Peyer's patch (tissue), 4 donors: ENCODE measurements at regions not wholly inside any gene's neighbourhood (a gene's known extent, or its start where the extent isn't known, plus 50 kb on each side); places are given as distances from the start of the nearest gene placed in this dataset.

Experiments
- DNase-seq, 3 donors: peaks; one replicate each; pipeline ENCODE4 v3.0.0-alpha.2; 2017 to 2019
- H3K27ac ChIP-seq, 4 donors: fragments of 200-600 bp; sonication (generic); one replicate each; pipeline ENCODE4 v1.5.1; 2016 to 2019
- H3K27me3 ChIP-seq, 2 donors: fragments of 200-600 bp; sonication (generic); one replicate each; pipeline ENCODE4 v1.5.1; 2019
- H3K36me3 ChIP-seq, 3 donors: fragments of 200-600 bp; sonication (generic); one replicate each; pipeline ENCODE4 v1.5.1; 2016 to 2019
- H3K4me1 ChIP-seq, 4 donors: fragments of 200-600 bp; sonication (generic); one replicate each; pipeline ENCODE4 v1.5.1; 2016 to 2019
- H3K4me3 ChIP-seq, 4 donors: fragments of 200-600 bp; sonication (generic); 1 replicate in 3 of 4; 2 replicates in 1 of 4; pipeline ENCODE4 v1.5.1; 2016 to 2019; ENCODE audit warnings: mild to moderate bottlenecking in 1 of 4
- H3K9me3 ChIP-seq, 4 donors: fragments of 200-600 bp; sonication (generic); one replicate each; pipeline ENCODE4 v1.5.1; 2016 to 2019; ENCODE audit warnings: mild to moderate bottlenecking in 1 of 4
- CTCF ChIP-seq, 6 experiments: fragments of 450-650 bp in 4 of 6; fragments of 200-600 bp in 2 of 6; sonication (generic) in 1 of 6; IDR thresholded peaks; one replicate each; pipeline ENCODE4 v1.5.1; 2017 to 2019; ENCODE audit warnings: antibody characterized with exemption in 6 of 6, mild to moderate bottlenecking in 3 of 6, moderate library complexity in 1 of 6
- POLR2A ChIP-seq, 2 donors: fragments of 450-650 bp; IDR thresholded peaks; one replicate each; pipeline ENCODE4 v1.5.1; 2017; ENCODE audit warnings: antibody characterized with exemption in 2 of 2, mild to moderate bottlenecking in 2 of 2, moderate library complexity in 2 of 2

- H3K27me3 ChIP-seq: no peaks in the 10 kb centered on the region
- no peak overlapping the region for H3K4me3 ChIP-seq
- H3K36me3 ChIP-seq: no peaks in the 10 kb centered on the region
- no peak overlapping the region for H3K27ac ChIP-seq
- no peaks in the 10 kb centered on the region for H3K4me1 ChIP-seq
- H3K9me3 ChIP-seq: no peaks in the 10 kb centered on the region
- no peak for DNase-seq
- no peak for TF ChIP-seq POLR2A (IDR thresholded peaks at IDR 0.05)
- TF ChIP-seq CTCF (IDR thresholded peaks at IDR 0.05): no peak
These were observed 80.5 kb upstream of the ALKAL2 start for GRCh38 chr2:368386-368785.

DNA sequence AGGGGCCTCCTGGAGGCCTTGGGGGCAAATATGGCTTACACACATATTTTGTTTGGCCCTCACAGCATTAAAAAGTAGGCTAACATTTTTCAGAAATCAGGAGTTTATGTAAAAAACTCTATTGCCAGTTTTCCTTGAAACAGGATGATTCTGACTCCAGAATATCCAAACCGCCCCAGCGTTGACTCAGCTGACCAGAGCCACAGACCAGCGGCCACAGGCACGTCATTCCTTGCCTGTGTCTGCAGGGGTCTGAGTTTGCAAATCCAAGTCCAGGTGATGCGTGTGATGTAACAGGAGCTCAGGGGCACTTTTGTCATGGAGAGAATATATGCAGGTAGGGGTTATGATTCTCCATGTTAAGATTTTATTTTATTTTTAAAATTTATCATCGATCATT is 79.4 kb upstream of the ALKAL2 start:
- TF ChIP-seq POLR2A (IDR thresholded peaks at IDR 0.05) (no peak), CTCF (IDR thresholded peaks at IDR 0.05) (no peak)
- DNase-seq: no peak
- H3K27me3 ChIP-seq: no peaks in the 10 kb centered on the region
- H3K4me3 ChIP-seq: no peak overlapping the region
- H3K9me3 ChIP-seq: no peaks in the 10 kb centered on the region
- no peaks in the 10 kb centered on the region for H3K4me1 ChIP-seq
- no peaks in the 10 kb centered on the region for H3K36me3 ChIP-seq
- H3K27ac ChIP-seq: no peak overlapping the region

DNA sequence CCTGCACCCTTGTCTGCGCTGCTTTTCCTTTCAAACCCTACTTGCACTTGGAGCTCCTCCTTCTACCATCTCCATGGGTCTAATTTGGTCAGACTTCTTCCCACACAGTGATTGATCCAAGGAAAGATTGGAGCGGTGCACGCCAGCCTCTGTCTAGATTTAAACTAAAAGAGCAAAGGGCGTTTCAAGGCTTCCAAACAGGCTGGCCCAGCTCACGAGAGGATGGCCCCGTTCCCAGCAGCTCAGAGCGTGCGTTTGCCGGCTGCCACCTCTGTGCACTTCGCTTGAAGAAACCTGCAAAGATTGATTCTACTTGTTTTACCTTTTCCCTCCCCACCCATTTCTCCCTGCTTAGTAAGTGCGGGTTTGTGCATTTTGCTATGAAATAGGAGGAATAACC is 78.8 kb upstream of the ALKAL2 start:
- no peaks in the 10 kb centered on the region for H3K4me1 ChIP-seq
- no peaks in the 10 kb centered on the region for H3K27me3 ChIP-seq
- TF ChIP-seq POLR2A (IDR thresholded peaks at IDR 0.05) (no peak), CTCF (IDR thresholded peaks at IDR 0.05) (no peak)
- no peaks in the 10 kb centered on the region for H3K9me3 ChIP-seq
- DNase-seq: no peak
- no peaks in the 10 kb centered on the region for H3K36me3 ChIP-seq
- H3K27ac ChIP-seq: no peak overlapping the region
- H3K4me3 ChIP-seq: no peak overlapping the region

- Histone ChIP-seq H3K36me3 (no peaks in the 10 kb centered on the region), H3K9me3 (no peaks in the 10 kb centered on the region), H3K4me1 (no peaks in the 10 kb centered on the region)
These were observed 77.7 kb upstream of the ALKAL2 start for GRCh38 chr2:365367-366275.

GRCh38 chr2:363824-364470 is 76.1 kb upstream of the ALKAL2 start:
- DNase-seq: no peak

More at GRCh38 chr2:365367-366275, 77.7 kb upstream of the ALKAL2 start:
- no peak overlapping the region for H3K4me3 ChIP-seq
- H3K27ac ChIP-seq: no peak overlapping the region
- TF ChIP-seq POLR2A (IDR thresholded peaks at IDR 0.05) (no peak), CTCF (IDR thresholded peaks at IDR 0.05) (no peak)
- no peak for DNase-seq
- H3K27me3 ChIP-seq: no peaks in the 10 kb centered on the region

More at GRCh38 chr2:363824-364470, 76.1 kb upstream of the ALKAL2 start:
- Histone ChIP-seq H3K27me3 (no peaks in the 10 kb centered on the region), H3K9me3 (no peaks in the 10 kb centered on the region), H3K4me3 (no peak overlapping the region), H3K36me3 (no peaks in the 10 kb centered on the region), H3K27ac (no peak overlapping the region), H3K4me1 (no peaks in the 10 kb centered on the region)
- no peak for TF ChIP-seq POLR2A (IDR thresholded peaks at IDR 0.05)
- TF ChIP-seq CTCF (IDR thresholded peaks at IDR 0.05): no peak
